GM21737 (cell line): ENCODE measurements at regions not wholly inside any gene's neighbourhood (a gene's known extent, or its start where the extent isn't known, plus 50 kb on each side); places are given as distances from the start of the nearest gene placed in this dataset.
"Not testable (repeated sequence)": the region's sequence is repeated elsewhere in the genome, so short reads cannot be mapped to it uniquely, and the experiment has no call there.

Source experiments
- ATAC-seq: cut with Tn5 transposase; IDR thresholded peaks from one replicate; pipeline ENCODE4 v1.9.1; 2021; ENCODE audit warnings: mild to moderate bottlenecking, moderate library complexity; ENCODE audit not compliant: unreplicated experiment

DNA sequence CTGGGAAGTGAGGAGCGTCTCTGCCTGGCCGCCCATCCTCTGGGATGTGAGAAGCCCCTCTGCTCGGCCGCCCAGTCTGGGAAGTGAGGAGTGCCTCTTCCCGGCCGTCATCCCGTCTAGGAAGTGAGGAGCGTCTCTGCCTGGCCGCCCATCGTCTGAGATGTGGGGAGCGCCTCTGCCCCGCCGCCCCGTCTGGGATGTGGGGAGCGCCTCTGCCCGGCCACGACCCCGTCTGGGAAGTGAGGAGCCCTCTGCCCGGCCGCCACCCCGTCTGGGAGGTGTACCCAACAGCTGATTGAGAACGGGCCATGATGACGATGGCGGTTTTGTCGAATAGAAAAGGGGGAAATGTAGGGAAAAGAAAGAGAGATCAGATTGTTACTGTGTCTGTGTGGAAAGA lies 173.9 kb upstream of the PRSS1 start:
- ATAC-seq: not testable (repeated sequence)

DNA sequence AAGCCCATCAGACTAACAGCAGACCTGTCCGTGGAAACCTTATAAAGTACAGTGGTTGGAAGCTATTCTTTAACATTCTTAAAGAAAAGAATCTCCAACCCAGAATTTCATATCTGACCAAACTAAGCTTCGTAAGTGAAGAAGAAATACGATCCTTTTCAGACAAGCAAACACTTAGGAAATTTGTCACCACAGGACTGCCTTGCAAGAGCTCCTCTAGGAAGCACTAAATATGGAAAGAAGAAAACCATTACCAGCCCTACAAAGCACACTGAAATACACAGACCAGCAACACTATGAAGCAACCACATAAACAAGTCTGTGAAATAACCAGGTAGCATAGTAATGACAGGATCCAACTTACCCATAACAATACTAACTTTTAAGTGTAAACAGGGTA lies 177.7 kb upstream of the PRSS1 start:
- ATAC-seq: no peak

DNA sequence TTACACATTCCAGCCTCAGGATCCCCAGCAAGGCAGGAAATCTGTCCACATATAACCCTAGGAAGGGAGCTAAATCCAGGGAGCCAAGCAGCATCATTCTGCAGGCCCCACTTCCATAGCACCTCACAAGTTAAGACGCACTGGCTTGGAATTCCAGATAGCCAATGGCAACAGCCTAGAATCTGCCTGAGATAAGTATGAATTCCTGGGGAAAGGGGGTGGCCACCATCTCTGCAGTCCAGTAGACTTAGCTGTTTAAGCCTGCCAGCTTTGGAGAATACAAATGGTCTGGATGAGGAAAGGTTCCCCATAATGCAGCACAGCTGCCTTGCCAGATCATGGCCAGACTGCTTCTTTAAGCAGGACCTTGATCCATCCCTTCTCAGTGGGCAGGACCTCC lies 179.4 kb upstream of the PRSS1 start:
- ATAC-seq: no peak

DNA sequence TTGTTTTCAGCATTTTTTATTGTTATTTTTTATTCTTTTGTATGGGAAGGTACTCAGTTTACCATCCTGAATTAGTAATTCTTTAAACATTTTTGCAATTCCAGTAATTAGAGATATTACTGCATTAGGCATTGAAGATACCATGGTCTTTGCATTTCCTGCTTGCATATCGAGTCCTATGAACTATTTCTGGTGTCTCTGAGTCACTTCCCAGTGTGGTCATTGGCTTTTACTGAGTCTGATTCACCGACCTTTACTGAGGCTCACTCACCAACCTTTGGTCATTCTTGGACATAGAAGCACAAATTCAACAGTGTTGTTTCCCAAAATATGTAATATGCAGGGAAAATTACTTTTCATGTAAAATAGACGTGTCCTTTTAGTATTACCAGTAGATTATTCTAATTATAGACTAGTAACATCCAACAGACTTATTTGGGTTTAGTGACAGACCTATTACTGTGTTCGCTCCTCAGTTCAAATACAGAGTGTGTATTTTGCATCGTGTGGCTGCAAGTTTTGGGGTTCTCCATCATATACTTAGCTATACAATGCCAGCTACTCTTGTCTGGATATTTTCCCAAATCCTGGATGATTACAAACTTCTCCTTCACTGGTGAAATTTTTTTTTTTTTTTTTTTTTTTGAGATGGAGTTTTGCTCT lies 180.7 kb upstream of the PRSS1 start:
- ATAC-seq: no peak

DNA sequence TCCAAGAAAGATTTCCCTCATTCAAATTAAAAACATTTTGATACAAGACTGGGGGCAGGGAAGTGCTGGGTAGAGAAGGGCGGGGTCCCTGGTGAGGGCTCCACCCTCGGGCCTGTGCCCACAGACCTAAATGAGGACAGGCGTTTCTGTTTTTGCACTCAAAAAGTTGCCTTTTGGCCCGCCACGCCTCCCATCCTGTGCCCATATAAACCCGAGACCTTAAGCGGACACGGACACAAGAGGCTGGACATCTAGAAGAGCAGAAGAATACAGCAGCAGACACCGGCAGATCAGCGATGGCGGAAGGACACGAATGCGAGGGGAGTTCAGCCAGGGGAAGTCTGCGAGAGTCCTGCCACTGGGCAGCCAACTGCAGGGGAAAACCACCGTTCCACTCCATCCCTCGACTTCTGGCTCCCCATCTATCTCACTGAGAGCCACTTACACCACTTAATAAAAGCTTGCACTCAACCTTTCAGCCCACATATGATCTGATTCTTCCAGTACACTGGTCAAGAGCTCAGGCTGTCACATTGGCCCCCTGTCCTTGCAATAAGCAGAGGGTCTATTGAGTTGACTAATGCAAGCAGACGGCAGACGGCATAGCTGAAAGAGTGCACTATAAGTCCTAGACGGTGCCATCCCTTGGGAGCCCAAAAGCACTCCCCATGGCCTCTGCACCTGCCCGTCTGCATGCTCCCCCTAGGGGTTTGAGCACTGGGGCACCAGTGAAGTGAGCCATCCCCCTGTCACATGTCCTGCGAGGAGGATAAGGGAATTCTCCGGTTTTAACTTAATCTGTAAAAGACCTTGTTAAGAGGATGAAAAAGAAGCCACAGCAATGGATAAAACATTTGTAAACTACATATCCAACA lies 181.8 kb upstream of the PRSS1 start:
- ATAC-seq: no peak

DNA sequence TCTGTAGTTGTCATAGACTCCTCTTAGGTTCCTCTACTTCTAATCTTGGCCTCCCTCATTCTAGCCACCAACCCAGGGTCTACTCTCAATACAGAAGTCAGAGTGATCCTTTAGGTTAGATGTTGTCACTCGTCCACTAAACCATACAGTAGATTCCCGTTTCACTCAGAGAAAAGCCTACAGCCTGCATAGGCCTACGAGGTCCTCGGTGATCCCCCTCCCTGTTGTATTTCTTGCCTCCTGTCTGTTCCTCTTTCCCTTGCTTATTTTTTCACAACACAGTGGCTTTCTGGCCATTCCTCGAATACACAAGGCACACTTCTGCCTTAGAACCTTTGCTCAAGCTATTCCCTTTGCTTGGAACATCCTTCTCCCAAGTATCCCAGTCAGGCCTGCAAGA lies 183.0 kb upstream of the PRSS1 start:
- no peak for ATAC-seq

DNA sequence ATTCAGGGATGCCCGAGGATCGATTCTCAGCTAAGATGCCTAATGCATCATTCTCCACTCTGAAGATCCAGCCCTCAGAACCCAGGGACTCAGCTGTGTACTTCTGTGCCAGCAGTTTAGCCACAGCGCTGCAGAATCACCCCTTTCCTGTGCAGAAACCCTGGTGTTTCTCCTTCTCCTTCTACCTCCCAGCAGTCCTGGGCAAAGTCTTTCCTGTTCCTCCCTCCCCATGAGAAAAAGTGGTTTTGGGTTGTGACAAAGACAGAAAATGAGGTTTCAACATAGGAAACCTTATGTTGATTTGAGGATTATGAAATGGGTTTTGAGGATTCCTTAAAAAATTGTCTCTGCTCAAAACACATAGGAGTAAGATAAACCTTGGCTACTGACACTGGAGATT lies 185.1 kb upstream of the PRSS1 start:
- not testable (repeated sequence) for ATAC-seq

DNA sequence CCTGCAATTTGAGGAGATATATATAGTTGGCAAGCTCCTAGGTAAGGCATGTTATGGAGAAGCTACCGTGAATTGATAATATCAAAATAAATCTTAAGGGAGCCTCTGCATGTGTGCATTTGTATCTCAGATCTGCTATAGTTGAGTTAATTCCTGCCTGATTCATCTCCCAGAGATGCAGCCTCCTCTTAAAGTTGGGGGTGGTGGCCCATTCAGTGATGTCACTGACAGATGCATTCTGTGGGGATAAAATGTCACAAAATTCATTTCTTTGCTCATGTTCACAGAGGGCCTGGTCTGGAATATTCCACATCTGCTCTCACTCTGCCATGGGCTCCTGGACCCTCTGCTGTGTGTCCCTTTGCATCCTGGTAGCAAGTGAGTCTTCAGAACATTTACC lies 185.8 kb upstream of the PRSS1 start:
- ATAC-seq: no peak

DNA sequence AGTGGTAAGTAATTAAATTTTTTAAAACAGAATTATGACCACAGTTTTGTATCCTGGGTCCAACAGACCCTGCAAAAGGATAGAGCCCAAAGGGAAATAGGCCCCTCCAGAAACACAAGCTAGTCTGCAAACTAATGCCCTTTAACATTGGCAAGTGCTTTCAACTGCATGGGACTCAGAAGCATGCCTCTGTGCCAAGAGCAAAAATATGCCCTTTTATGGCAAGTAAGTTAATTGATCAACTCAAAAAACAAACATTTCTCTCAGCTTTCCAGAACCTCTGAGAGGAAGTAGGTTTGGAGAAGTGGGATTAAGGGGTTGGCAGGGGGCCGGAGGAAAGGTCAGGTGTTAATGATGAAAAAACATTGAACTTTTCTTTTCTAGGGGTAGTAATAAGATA lies 186.6 kb upstream of the PRSS1 start:
- ATAC-seq: no peak

DNA sequence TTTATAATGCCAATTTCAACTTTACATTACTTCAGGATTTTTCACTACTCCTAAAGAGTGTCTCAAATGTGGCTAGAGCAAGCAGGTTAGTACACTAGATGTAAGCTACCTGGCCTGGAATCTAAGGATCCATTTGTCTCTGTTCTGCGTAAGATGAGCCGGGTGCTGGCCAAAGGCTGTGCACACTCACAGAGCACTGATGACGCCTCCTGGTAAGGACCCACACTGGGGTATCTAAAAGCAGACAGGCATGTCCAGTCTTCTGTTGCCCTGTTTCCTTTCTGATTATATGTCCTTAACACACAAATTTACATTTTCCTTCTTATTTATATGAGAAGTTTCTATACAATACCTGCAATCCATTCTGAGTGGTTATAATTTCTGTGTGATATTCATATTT lies 187.9 kb upstream of the PRSS1 start:
- not testable (repeated sequence) for ATAC-seq

DNA sequence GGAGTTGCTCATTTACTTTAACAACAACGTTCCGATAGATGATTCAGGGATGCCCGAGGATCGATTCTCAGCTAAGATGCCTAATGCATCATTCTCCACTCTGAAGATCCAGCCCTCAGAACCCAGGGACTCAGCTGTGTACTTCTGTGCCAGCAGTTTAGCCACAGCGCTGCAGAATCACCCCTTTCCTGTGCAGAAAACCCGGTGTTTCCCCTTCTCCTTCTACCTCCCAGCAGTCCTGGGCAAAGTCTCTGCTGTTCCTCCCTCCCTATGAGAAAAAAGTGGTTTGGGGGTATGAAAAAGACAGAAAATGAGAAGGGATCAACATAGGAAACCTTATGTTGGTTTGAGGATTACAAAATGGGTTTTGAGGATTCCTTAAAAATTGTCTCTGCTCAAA lies 188.5 kb upstream of the PRSS1 start:
- ATAC-seq: not testable (repeated sequence)

DNA sequence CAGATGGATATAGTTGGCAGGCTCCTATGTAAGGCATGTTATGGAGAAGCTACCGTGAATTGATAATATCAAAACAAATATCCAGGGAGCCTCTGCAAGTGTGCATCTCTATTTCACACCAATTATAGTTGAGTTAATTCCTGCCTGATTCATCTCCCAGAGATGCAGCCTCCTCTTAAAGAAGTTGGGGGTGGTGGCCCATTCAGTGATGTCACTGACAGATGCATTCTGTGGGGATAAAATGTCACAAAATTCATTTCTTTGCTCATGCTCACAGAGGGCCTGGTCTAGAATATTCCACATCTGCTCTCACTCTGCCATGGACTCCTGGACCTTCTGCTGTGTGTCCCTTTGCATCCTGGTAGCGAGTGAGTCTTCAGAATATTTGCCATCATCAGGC lies 189.1 kb upstream of the PRSS1 start:
- ATAC-seq: no peak

DNA sequence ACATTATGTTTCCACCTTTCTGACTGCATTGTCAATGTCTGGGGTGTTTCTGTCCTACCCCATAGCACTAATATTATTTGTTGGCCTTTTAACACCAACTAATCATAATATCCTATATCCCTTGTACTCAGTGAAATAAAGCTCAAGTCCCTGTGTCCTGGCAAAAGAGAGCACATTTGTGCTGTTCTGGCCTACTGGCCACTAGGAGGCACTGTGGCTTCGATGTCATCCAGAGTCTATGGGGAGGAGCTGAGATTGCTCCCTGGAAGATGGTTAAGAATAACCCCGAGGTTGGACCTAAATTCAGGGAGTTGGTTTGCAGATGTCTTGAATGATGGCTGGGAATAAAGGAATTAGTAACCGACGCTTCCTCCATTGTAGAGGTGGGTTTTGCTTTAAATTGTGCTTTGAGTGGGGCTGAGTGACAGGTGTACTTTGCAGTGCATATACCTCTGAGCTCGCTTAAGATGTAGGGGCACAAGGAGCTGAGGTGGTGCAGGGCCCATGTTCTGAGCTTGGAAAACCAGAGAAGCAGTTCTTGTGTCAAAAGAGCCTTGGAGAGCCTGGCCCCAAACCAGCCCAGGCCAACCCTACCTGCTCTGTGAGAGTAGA lies 191.2 kb upstream of the PRSS1 start:
- ATAC-seq: peak; percentile 79

DNA sequence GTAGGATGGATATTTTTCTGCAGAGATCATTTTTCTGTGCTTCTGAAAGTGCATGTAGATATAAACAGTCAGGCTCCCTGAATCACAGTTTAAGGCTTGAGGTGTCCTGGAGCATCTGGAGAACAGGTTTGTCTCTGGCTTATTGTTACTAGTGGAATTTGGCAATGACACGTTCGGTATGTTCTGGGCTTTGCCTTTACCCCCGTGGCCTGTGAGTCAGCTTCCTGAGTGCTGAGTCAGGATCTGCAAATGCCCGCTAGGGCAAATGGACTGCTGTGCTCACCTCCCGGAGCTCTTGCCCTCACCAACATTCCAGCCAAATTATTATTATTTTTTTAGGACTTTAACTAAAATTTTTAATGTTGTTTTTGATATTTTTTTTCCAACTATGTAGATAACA lies 192.5 kb upstream of the PRSS1 start:
- ATAC-seq: no peak

DNA sequence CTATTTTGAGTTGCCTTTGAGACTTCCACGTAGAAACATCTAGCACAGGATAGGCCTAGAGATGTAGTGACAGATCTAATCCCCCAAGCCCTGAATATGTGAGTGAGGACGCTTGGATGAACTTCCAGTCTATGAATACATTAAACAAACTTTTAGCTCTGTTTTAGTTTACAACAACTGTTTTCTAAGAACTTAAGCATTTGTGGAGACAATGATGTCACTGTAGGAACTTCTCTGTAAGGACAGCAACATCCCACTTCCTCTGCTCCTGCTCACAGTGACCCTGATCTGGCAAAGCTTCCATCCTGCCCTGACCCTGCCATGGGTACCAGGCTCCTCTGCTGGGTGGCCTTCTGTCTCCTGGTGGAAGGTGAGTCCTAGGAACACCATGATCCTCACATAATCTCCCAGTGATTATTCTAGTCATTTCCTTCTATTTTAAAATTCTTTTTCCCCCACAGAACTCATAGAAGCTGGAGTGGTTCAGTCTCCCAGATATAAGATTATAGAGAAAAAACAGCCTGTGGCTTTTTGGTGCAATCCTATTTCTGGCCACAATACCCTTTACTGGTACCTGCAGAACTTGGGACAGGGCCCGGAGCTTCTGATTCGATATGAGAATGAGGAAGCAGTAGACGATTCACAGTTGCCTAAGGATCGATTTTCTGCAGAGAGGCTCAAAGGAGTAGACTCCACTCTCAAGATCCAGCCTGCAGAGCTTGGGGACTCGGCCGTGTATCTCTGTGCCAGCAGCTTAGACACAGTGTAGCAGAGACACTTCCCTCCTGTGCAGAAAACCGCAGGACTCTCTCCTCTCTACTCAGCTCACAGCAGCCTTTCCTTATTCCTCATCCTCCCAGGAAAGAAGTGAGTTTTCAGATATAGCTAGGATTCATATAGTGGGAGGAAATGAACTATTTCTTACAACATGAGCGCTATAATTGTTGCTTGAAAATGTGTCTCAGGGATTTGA lies 194.4 kb upstream of the PRSS1 start:
- no peak for ATAC-seq

DNA sequence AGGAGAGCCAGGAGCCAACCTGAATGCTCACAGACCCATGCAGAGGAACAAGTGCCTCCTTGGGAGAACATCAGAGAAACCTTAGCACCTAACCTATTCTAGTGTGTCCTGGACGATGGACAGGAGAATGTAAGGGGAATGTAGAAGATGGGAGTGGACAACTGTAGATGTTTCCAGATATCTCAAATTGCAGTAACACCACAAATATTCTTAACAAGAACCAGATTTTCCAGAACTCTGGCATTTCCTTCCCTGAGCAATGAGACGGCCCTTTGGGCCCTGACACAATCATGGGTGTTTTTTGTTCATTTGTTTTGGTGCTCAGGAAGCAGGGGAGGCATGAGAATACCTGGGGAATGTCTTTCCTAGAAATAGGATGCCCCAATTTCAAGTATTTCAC lies 196.1 kb upstream of the PRSS1 start:
- ATAC-seq: no peak

DNA sequence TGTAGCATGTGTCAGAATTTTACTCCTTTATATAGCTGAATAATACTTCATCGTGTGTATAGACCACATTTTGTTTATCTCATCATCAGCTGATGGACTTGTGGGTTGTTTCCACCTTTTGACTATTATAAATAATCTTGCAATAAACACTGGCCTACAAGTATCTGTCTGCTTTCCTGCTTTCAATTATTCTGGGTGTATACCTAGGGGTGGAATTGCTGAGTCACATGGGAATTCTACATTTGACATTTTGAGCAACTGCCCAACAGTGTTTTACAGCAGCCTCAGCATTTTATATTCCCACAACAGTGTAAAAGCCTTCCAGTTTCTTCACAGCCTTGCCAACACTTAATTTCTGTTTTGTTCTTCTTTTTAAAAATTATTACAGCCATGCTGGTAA lies 200.3 kb upstream of the PRSS1 start:
- no peak for ATAC-seq

DNA sequence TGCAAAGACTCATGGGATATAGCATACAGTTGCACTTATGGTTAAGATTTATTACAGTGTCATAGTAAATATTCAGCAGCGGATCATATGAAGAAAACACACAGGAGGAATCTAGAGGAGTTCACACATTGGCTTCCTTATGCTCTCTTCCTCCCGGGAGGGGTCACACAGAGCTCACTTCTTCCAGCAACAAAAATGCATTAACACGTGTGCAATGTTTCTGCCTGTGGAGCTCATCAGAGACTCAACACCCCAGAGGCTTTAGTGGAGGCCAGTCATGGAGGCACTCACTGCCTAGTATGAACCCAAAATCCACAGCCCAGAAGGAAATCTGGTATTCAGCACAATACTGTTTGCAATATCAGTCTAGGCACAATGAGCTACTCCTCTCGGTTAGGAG lies 202.8 kb upstream of the PRSS1 start:
- no peak for ATAC-seq

DNA sequence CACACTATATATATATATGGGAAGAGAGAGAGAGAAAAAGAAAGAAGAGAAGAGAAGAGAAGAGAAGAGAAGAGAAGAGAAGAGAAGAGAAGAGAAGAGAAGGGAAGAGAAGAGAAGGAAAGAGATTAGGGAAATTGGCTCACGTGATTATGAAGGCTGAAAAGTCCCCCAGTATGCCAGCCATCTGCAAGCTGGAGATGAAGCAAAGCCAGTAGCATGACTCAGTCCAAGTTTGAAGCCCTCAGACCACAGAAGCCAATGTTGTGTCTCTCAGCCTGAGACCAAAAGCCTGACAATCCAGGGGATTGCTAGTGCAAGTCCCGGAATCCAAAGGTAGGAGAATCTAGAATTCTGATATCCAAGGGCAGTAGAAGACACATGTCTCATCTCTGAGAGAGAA lies 206.3 kb upstream of the PRSS1 start:
- ATAC-seq: no peak

DNA sequence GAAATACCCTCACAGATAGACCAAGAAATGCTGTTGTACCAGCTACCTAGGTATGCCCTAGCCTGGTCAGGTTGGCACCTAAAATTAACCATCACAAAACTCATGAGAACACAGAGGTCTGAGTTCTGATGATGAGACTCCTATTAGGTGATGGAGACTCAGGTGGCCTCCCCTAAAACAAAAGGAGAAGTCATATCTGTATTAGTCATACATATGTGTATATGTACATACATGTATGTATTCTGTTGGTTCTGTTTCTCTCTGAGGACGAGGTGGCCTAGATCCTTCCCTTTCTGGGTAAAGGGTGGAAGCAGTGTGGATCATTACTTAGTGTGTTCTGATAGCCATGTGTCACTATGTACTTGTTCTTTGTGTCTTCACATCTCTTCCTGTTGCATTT lies 207.2 kb upstream of the PRSS1 start:
- ATAC-seq: no peak

DNA sequence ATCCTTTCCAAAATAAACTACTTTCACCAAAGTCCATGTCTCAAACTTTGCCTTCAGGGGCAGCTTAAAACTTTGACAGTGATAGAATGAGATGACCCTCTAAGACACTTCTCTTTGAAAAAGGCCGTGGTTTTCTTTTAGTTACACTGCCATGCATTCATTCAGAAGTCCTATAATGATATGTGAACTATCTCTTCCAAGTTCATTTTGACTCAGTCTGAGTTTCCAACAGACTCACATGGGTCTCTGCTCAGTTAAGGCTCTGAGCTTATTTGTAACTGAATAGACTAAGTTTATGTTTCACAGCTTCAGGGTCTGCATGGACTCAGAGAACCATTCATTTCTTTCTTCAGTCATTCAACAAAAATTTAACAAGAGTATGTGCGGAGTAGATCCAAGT lies 208.9 kb upstream of the PRSS1 start:
- no peak for ATAC-seq
